ENCODE measurements at regions not wholly inside any gene's neighbourhood (a gene's known extent, or its start where the extent isn't known, plus 50 kb on each side); places are given as distances from the start of the nearest gene placed in this dataset.
A peak's percentile ranks its signal among the peaks of the same experiment; 100 is the strongest.

DNA sequence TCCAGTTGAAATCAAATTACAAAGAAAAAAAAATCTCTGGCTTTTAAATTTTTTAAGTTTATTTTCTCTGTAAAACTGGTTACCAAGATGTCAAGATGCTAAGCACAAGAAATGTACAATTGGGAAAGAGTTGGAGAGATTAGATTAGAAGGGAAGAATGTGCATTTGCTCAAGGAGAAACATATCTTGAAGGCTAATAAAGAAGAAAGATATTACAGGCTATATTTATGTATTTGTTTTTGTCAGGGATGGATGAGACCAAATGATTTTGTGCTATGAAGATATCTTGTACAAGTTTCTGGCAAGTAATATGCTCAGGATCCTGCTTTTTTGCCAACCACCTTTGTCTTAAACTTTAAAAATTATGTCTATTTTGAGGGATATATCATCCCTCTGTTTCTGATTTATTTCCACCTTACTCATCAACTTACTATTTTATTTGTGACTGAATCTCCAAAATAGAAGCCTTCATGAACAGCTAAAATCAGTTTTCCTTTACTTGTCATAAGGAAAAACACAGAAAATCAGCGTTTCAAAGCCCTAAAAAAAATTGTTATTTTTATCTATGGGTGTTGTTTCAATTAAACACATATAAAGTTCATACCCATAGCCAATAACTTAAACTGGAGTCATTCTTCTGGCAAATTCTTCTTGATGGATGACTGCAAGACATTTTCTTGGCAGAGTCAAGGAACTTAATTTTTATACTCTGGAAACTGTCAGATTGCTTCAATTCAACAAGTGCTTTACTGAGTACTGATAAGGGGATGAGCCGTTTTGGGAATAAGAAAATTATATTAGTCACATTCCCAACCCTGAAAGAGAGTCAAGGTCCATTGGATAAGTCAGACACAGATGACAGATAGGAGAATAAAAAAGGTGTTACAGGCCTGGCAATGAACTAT lies 141.8 kb downstream of the CTH start:
- TF ChIP-seq, protein P1, sequence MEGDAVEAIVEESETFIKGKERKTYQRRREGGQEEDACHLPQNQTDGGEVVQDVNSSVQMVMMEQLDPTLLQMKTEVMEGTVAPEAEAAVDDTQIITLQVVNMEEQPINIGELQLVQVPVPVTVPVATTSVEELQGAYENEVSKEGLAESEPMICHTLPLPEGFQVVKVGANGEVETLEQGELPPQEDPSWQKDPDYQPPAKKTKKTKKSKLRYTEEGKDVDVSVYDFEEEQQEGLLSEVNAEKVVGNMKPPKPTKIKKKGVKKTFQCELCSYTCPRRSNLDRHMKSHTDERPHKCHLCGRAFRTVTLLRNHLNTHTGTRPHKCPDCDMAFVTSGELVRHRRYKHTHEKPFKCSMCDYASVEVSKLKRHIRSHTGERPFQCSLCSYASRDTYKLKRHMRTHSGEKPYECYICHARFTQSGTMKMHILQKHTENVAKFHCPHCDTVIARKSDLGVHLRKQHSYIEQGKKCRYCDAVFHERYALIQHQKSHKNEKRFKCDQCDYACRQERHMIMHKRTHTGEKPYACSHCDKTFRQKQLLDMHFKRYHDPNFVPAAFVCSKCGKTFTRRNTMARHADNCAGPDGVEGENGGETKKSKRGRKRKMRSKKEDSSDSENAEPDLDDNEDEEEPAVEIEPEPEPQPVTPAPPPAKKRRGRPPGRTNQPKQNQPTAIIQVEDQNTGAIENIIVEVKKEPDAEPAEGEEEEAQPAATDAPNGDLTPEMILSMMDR (IDR thresholded peaks at IDR 0.05; ENCODE audit: borderline replicate concordance, extremely low read depth, insufficient read depth) = no peak
- Histone ChIP-seq H3K27ac (ENCODE audit: low read depth in 2 of 2, low read length in 2 of 2) (no peak overlapping the region), H3K9ac (ENCODE audit: low read length in 3 of 3) (no peak overlapping the region), H3K9me3 (ENCODE audit: control insufficient read depth in 2 of 3, insufficient read depth in 1 of 3, low read length in 3 of 3) (no peaks in the 10 kb centered on the region), H3K27me3 (ENCODE audit: control insufficient read depth, insufficient read depth, low read length) (no peaks in the 10 kb centered on the region), H3K4me1 (ENCODE audit: control insufficient read depth in 2 of 3, insufficient read depth in 2 of 3, low read depth in 1 of 3, low read length in 3 of 3) (no peaks in the 10 kb centered on the region), H3K4me3 (ENCODE audit: low read length in 3 of 3) (no peak overlapping the region), H3K36me3 (ENCODE audit: control insufficient read depth in 2 of 3, insufficient read depth in 3 of 3, low read length in 3 of 3) (no peaks in the 10 kb centered on the region)
- intact Hi-C loops (cut with DNase I) = no loop called here
- DNase-seq = peak in 1 of 5 donors; percentile 3
- no peak for FAIRE-seq

GRCh38 chr1:70553567-70553956 lies 142.5 kb downstream of the CTH start:
- intact Hi-C loops (cut with DNase I) = no loop called here

GRCh38 chr1:70554341-70554740 lies 143.3 kb downstream of the CTH start:
- Histone ChIP-seq H3K27me3 (ENCODE audit: control insufficient read depth, insufficient read depth, low read length) (no peaks in the 10 kb centered on the region), H3K36me3 (ENCODE audit: control insufficient read depth in 2 of 3, insufficient read depth in 3 of 3, low read length in 3 of 3) (no peaks in the 10 kb centered on the region), H3K4me1 (ENCODE audit: control insufficient read depth in 2 of 3, insufficient read depth in 2 of 3, low read depth in 1 of 3, low read length in 3 of 3) (no peaks in the 10 kb centered on the region), H3K9me3 (ENCODE audit: control insufficient read depth in 2 of 3, insufficient read depth in 1 of 3, low read length in 3 of 3) (no peaks in the 10 kb centered on the region), H3K4me3 (ENCODE audit: low read length in 3 of 3) (no peak overlapping the region), H3K9ac (ENCODE audit: low read length in 3 of 3) (no peak overlapping the region), H3K27ac (ENCODE audit: low read depth in 2 of 2, low read length in 2 of 2) (no peak overlapping the region)
- no peak for DNase-seq
- intact Hi-C loops (cut with DNase I) = no loop called here
- TF ChIP-seq, protein P1 (IDR thresholded peaks at IDR 0.05; ENCODE audit: borderline replicate concordance, extremely low read depth, insufficient read depth) = no peak
- FAIRE-seq = no peak

More at GRCh38 chr1:70553567-70553956, 142.5 kb downstream of the CTH start:
- H3K9ac ChIP-seq (ENCODE audit: low read length in 3 of 3) = no peak overlapping the region
- H3K9me3 ChIP-seq (ENCODE audit: control insufficient read depth in 2 of 3, insufficient read depth in 1 of 3, low read length in 3 of 3) = no peaks in the 10 kb centered on the region
- no peak overlapping the region for H3K27ac ChIP-seq (ENCODE audit: low read depth in 2 of 2, low read length in 2 of 2)
- no peak overlapping the region for H3K4me3 ChIP-seq (ENCODE audit: low read length in 3 of 3)
- no peaks in the 10 kb centered on the region for H3K4me1 ChIP-seq (ENCODE audit: control insufficient read depth in 2 of 3, insufficient read depth in 2 of 3, low read depth in 1 of 3, low read length in 3 of 3)
- FAIRE-seq = no peak
- no peaks in the 10 kb centered on the region for H3K27me3 ChIP-seq (ENCODE audit: control insufficient read depth, insufficient read depth, low read length)
- DNase-seq = no peak
- H3K36me3 ChIP-seq (ENCODE audit: control insufficient read depth in 2 of 3, insufficient read depth in 3 of 3, low read length in 3 of 3) = no peaks in the 10 kb centered on the region
- TF ChIP-seq, protein P1 (IDR thresholded peaks at IDR 0.05; ENCODE audit: borderline replicate concordance, extremely low read depth, insufficient read depth) = no peak

Data from kidney (tissue), 13 donors.